ENCODE measurements at regions not wholly inside any gene's neighbourhood (a gene's known extent, or its start where the extent isn't known, plus 50 kb on each side); places are given as distances from the start of the nearest gene placed in this dataset.

DNA sequence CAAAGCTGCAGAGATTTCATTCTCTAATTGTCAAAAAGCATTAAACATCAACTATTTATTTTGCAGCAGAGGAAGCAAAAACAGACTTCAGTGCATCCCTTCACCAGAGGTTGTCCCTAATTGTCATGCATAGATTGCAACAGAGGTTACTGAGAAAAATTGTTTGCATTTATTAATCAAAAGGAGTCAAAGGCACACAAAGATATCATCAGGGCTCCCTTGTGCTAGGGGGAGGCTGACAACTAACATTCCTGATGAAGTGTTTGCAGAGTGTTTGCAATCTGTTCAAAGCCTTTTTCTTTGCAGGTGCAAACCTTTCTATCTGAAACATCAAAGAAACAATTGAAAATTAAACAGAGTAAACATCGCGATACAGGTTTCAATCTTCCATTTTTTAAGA is 227.5 kb downstream of the TEX36 start:
- ChIA-PET CTCF (no interaction called here), SMC1A (ENCODE audit: uncharacterized antibody, unreplicated experiment) (no interaction called here), RAD21 (ENCODE audit: unreplicated experiment) (no interaction called here), POLR2A (no interaction called here)
- H4K20me1 ChIP-seq (ENCODE audit: control insufficient read depth, insufficient read depth), result no peaks in the 10 kb centered on the region
- no TSS peak for BruUV-seq (replicated peaks)
- no peak overlapping the region for H2AFZ ChIP-seq (ENCODE audit: control insufficient read depth, low read depth, low read length)
- H3K79me2 ChIP-seq (ENCODE audit: control insufficient read depth, insufficient read depth, low read length), result no peaks in the 10 kb centered on the region
- no peaks in the 10 kb centered on the region; a peak in 1 of 4 replicates for H3K27me3 ChIP-seq (replicated peaks in 1 of 2; ENCODE audit: control insufficient read depth in 2 of 2, insufficient read depth in 2 of 2, low read length in 1 of 2)
- no peaks in the 10 kb centered on the region; the same call in 2 of the 3 replicates for H3K9me3 ChIP-seq (replicated peaks; ENCODE audit: control insufficient read depth, insufficient read depth, low read length)
- DNase-seq (ENCODE audit: low read depth, low spot score) (no peak), FAIRE-seq (no peak), ATAC-seq (no peak)
- TF ChIP-seq, protein P1, sequence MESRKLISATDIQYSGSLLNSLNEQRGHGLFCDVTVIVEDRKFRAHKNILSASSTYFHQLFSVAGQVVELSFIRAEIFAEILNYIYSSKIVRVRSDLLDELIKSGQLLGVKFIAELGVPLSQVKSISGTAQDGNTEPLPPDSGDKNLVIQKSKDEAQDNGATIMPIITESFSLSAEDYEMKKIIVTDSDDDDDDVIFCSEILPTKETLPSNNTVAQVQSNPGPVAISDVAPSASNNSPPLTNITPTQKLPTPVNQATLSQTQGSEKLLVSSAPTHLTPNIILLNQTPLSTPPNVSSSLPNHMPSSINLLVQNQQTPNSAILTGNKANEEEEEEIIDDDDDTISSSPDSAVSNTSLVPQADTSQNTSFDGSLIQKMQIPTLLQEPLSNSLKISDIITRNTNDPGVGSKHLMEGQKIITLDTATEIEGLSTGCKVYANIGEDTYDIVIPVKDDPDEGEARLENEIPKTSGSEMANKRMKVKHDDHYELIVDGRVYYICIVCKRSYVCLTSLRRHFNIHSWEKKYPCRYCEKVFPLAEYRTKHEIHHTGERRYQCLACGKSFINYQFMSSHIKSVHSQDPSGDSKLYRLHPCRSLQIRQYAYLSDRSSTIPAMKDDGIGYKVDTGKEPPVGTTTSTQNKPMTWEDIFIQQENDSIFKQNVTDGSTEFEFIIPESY (IDR thresholded peaks at IDR 0.05), result no peak
- H3K4me1 ChIP-seq (ENCODE audit: control insufficient read depth, insufficient read depth, low read length), result no peaks in the 10 kb centered on the region
- 20% methylated on average over 2 of the region's 2 CpGs for WGBS (ENCODE audit: insufficient coverage, insufficient replicate concordance, low lambda C conversion rate, missing lambda C conversion rate)
- H3K27ac ChIP-seq (ENCODE audit: control insufficient read depth, insufficient read depth), result no peak overlapping the region
- no peaks in the 10 kb centered on the region for H3K36me3 ChIP-seq (ENCODE audit: control insufficient read depth in 2 of 2, insufficient read depth in 2 of 2, low read length in 1 of 2)
- H3K4me2 ChIP-seq (ENCODE audit: control insufficient read depth, insufficient read depth), result no peak overlapping the region
- no peak overlapping the region for H3K4me3 ChIP-seq
- intact Hi-C loops (cut with micrococcal nuclease; ENCODE audit: unreplicated experiment), result no loop called here
- in situ Hi-C loops (cut with MboI), result no loop called here
- H3K9ac ChIP-seq (ENCODE audit: control insufficient read depth, insufficient read depth, low read length), result no peak overlapping the region

DNA sequence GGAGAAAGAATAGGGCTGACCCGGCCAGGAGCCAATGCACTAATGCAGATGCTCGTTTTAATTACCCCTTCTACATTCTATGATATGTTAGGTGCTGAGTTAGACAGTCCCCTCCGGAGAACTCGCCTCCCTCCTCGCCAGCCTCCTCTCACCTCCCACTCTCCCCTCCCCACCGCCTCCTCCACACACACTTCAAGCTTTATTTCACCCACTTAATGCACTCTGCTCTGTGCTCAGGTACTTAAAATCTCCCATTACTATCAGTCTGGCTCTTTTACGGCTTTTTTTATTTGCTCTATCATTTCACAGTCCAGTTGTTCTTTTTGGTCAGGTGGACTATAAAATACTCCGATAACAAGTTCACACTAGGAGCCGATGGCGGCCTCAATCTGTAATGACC is 231.6 kb downstream of the TEX36 start:
- Histone ChIP-seq H3K27me3 (replicated peaks in 1 of 2; ENCODE audit: control insufficient read depth in 2 of 2, insufficient read depth in 2 of 2, low read length in 1 of 2) (no peaks in the 10 kb centered on the region; a peak in 2 of 4 replicates), H2AFZ (ENCODE audit: control insufficient read depth, low read depth, low read length) (no peak overlapping the region), H3K9ac (ENCODE audit: control insufficient read depth, insufficient read depth, low read length) (no peak overlapping the region), H3K27ac (ENCODE audit: control insufficient read depth, insufficient read depth) (no peak overlapping the region), H3K79me2 (ENCODE audit: control insufficient read depth, insufficient read depth, low read length) (no peaks in the 10 kb centered on the region), H3K4me1 (ENCODE audit: control insufficient read depth, insufficient read depth, low read length) (no peaks in the 10 kb centered on the region), H3K9me3 (replicated peaks; ENCODE audit: control insufficient read depth, insufficient read depth, low read length) (no peaks in the 10 kb centered on the region; the same call in 2 of the 3 replicates), H4K20me1 (ENCODE audit: control insufficient read depth, insufficient read depth) (no peaks in the 10 kb centered on the region), H3K4me3 (no peak overlapping the region), H3K4me2 (ENCODE audit: control insufficient read depth, insufficient read depth) (no peak overlapping the region), H3K36me3 (ENCODE audit: control insufficient read depth in 2 of 2, insufficient read depth in 2 of 2, low read length in 1 of 2) (no peaks in the 10 kb centered on the region)
- in situ Hi-C loops (cut with MboI), result no loop called here
- RAD21 ChIA-PET (ENCODE audit: unreplicated experiment), result no interaction called here
- no TSS peak for BruUV-seq (replicated peaks)
- SMC1A ChIA-PET (ENCODE audit: uncharacterized antibody, unreplicated experiment), result no interaction called here
- WGBS (ENCODE audit: insufficient coverage, insufficient replicate concordance, low lambda C conversion rate, missing lambda C conversion rate), result 35% methylated on average over 10 of the region's 10 CpGs
- FAIRE-seq (no peak), DNase-seq (ENCODE audit: low read depth, low spot score) (no peak), ATAC-seq (no peak)
- TF ChIP-seq, protein P2, sequence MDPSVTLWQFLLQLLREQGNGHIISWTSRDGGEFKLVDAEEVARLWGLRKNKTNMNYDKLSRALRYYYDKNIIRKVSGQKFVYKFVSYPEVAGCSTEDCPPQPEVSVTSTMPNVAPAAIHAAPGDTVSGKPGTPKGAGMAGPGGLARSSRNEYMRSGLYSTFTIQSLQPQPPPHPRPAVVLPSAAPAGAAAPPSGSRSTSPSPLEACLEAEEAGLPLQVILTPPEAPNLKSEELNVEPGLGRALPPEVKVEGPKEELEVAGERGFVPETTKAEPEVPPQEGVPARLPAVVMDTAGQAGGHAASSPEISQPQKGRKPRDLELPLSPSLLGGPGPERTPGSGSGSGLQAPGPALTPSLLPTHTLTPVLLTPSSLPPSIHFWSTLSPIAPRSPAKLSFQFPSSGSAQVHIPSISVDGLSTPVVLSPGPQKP (IDR thresholded peaks at IDR 0.05; ENCODE audit: low read depth, low read length), result no peak
- CTCF ChIA-PET, result no interaction called here
- POLR2A ChIA-PET, result no interaction called here
- intact Hi-C loops (cut with micrococcal nuclease; ENCODE audit: unreplicated experiment), result no loop called here
